Nephron progenitor cell (in vitro differentiated cells): ENCODE measurements at regions not wholly inside any gene's neighbourhood (a gene's known extent, or its start where the extent isn't known, plus 50 kb on each side); places are given as distances from the start of the nearest gene placed in this dataset.

Experiments
- DNase-seq: peaks from one replicate; pipeline ENCODE4 v3.0.0; 2021
- H3K27ac Mint-ChIP-seq: 2 replicates; pipeline ENCODE4 v1.8.0; 2021; ENCODE audit warnings: mild to moderate bottlenecking, moderate library complexity, mixed read lengths
- H3K27me3 Mint-ChIP-seq: 2 replicates; pipeline ENCODE4 v1.8.0; 2021; ENCODE audit warnings: mild to moderate bottlenecking, low read depth, mixed read lengths; ENCODE audit not compliant: poor library complexity
- H3K36me3 Mint-ChIP-seq: 2 replicates; pipeline ENCODE4 v1.8.0; 2021; ENCODE audit warnings: low read depth, mixed read lengths
- H3K4me1 Mint-ChIP-seq: 2 replicates; pipeline ENCODE4 v1.8.0; 2021; ENCODE audit warnings: mixed read lengths
- H3K4me3 Mint-ChIP-seq: 2 replicates; pipeline ENCODE4 v1.8.0; 2021; ENCODE audit warnings: mild to moderate bottlenecking, moderate library complexity, mixed read lengths
- H3K9me3 Mint-ChIP-seq: 2 replicates; pipeline ENCODE4 v1.8.0; 2021; ENCODE audit warnings: mild to moderate bottlenecking, moderate library complexity, mixed read lengths
- CTCF ChIP-seq: fragments of 200-600 bp; sonication (generic); IDR thresholded peaks from 2 replicates; pipeline ENCODE4 v1.5.0; 2021; ENCODE audit warnings: antibody characterized with exemption

DNA sequence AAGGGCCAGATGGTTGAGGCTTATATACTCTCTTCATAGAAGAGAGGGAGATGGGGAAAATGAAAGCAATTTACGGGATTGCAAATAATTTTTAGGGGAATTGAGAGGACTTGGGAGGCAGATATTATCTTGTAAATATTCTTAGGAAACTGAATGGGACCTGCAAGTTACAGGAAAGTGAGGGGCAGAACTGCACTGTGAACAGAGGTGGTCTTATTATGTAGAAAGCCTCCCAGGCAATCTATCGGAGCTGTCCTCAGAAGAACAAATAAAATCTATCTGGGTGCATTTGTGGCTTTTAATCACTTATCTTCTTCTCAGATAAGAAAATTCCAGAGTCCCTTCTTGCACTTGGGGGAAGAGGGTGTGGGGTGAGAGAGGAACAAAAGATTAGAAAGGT lies 223.5 kb downstream of the RHOU start:
- no peak for DNase-seq
- Mint-ChIP-seq H3K4me3 (no peak overlapping the region), H3K27me3 (peaks cover 11% of the 10 kb centered on the region), H3K27ac (no peak overlapping the region), H3K9me3 (peaks cover 19% of the 10 kb centered on the region), H3K4me1 (peaks cover 27% of the 10 kb centered on the region), H3K36me3 (peaks cover 6% of the 10 kb centered on the region)
- TF ChIP-seq CTCF = no peak

GRCh38 chr1:228960705-228961104 lies 225.4 kb downstream of the RHOU start:
- no peak for DNase-seq

GRCh38 chr1:228961511-228961910 lies 226.2 kb downstream of the RHOU start:
- Mint-ChIP-seq H3K27me3 (peaks cover 9% of the 10 kb centered on the region), H3K4me1 (peaks cover 43% of the 10 kb centered on the region)
- DNase-seq = no peak

More at GRCh38 chr1:228960705-228961104, 225.4 kb downstream of the RHOU start:
- Mint-ChIP-seq H3K4me3 (no peak overlapping the region), H3K9me3 (peaks cover 4% of the 10 kb centered on the region), H3K36me3 (no peaks in the 10 kb centered on the region), H3K27ac (no peak overlapping the region), H3K27me3 (peaks cover 11% of the 10 kb centered on the region), H3K4me1 (peaks cover 40% of the 10 kb centered on the region)
- no peak for TF ChIP-seq CTCF

DNA sequence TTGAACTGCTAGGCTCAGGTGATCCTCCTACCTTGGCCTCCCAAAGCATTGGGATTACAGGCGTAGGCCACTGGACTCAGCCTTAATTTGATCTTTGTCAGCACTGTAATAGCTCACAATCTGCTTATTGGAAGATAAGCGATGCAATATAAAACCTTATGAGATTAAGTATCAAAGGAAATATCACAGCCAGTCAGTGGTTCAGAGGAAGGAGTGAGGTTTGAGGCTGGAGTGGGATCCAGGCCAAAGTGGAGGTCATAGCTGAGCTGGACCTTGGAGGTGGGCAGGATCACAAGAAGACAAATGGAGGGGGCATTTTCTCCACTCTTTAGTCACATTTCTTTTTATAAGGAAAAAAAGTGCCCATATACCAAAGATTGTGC lies 228.5 kb downstream of the RHOU start:
- Mint-ChIP-seq H3K27ac (peak overlapping the region; percentile 93), H3K36me3 (no peaks in the 10 kb centered on the region), H3K4me1 (peaks cover 35% of the 10 kb centered on the region), H3K9me3 (peaks cover 4% of the 10 kb centered on the region), H3K4me3 (no peak overlapping the region), H3K27me3 (peaks cover 9% of the 10 kb centered on the region)
- DNase-seq = no peak
- TF ChIP-seq CTCF = no peak

More at GRCh38 chr1:228961511-228961910, 226.2 kb downstream of the RHOU start:
- TF ChIP-seq CTCF = no peak
- Mint-ChIP-seq H3K4me3 (no peak overlapping the region), H3K36me3 (no peaks in the 10 kb centered on the region), H3K9me3 (peaks cover 4% of the 10 kb centered on the region), H3K27ac (no peak overlapping the region)

DNA sequence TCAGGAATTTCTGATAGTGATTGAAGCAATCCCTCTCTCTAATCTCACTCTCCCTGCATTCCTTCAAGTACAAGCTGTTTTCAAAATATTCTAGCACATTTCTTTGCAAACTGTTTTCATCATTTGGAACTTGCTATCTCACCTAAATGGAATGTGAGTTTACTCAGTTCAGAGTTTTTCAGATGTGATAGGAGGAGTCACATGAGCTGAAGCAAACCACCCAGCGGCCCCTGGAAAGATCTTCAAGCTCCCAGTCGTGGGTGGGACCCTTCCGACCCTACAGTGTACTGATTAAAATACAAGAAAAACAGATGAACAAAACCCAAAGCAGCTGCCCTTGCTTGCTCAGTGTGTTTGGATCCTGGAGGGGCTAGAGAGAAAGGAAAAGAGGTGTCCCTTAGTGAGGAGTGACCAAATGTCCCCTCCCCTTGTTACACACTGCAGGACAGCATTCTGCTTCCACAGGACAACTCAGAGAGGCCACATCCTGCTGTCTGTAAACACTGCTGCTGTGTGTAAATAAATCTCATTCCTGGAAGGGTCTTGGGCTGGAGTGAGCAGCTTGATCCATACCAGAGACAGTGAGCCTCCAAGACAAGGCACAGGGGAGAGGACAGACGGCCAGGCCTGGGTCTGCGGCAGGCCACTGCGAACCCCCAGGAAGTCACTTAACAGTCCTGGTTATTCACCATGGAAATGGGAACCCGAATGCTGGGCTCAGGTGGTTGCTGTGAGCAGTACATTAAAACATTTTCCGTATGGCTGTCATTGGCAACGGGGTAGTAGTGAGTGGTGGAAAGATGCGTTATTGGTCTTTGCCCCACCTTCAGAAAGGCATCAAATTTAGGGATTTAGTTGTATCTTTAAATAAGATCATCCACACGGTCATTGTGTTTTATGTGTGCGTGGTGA lies 229.2 kb downstream of the RHOU start:
- H3K36me3 Mint-ChIP-seq = no peaks in the 10 kb centered on the region
- H3K4me3 Mint-ChIP-seq = no peak overlapping the region
- peaks cover 4% of the 10 kb centered on the region for H3K9me3 Mint-ChIP-seq
- H3K27ac Mint-ChIP-seq = peak overlapping the region; percentile 92
- H3K4me1 Mint-ChIP-seq = peaks cover 37% of the 10 kb centered on the region
- no peak for DNase-seq
- TF ChIP-seq CTCF = no peak
- peaks cover 9% of the 10 kb centered on the region for H3K27me3 Mint-ChIP-seq
